B cell (primary cell): ENCODE measurements at regions not wholly inside any gene's neighbourhood (a gene's known extent, or its start where the extent isn't known, plus 50 kb on each side); places are given as distances from the start of the nearest gene placed in this dataset.

Experiments
- CTCF ChIP-seq: fragments of 200-600 bp; IDR thresholded peaks from one replicate; pipeline ENCODE4 v1.8.0; 2022; ENCODE audit warnings: antibody characterized with exemption, mild to moderate bottlenecking
- EZH2 ChIP-seq: IDR thresholded peaks from 2 replicates; pipeline ENCODE4 v1.6.1; 2012; ENCODE audit warnings: borderline replicate concordance, low read depth, mild to moderate bottlenecking, moderate library complexity, low read length; ENCODE audit not compliant: insufficient read depth, poor library complexity, severe bottlenecking

- no peak for TF ChIP-seq CTCF
- no peak for TF ChIP-seq EZH2
These were observed 98.5 kb upstream of the SPATA31C2 start for GRCh38 chr9:88236511-88237478.
